ENCODE measurements at regions not wholly inside any gene's neighbourhood (a gene's known extent, or its start where the extent isn't known, plus 50 kb on each side); places are given as distances from the start of the nearest gene placed in this dataset.
"Not testable (repeated sequence)": the region's sequence is repeated elsewhere in the genome, so short reads cannot be mapped to it uniquely, and the experiment has no call there.

GRCh38 chr6:86502497-86502896, 434.8 kb upstream of the HTR1E start:
- no peak for DNase-seq (ENCODE audit: low read depth, low spot score)
- H3K27ac ChIP-seq = no peak overlapping the region
- no peaks in the 10 kb centered on the region for H3K9me3 ChIP-seq (ENCODE audit: low read depth, low read length)
- no peaks in the 10 kb centered on the region for H3K36me3 ChIP-seq (ENCODE audit: insufficient read depth, low read length)
- TF ChIP-seq EZH2 (IDR thresholded peaks at IDR 0.05) (no peak), FOXP2 (optimal IDR thresholded peaks at IDR 0.05; ENCODE audit: control extremely low read depth, extremely low read length, insufficient read depth) (no peak), POLR2AphosphoS5 (IDR thresholded peaks at IDR 0.05; ENCODE audit: borderline replicate concordance, low read depth, low read length) (no peak)
- H3K9ac ChIP-seq (ENCODE audit: insufficient read length) = no peak overlapping the region
- no peak overlapping the region for H3K4me3 ChIP-seq

GRCh38 chr6:86500035-86500434, 437.3 kb upstream of the HTR1E start:
- Histone ChIP-seq H3K9ac (ENCODE audit: insufficient read length) (no peak overlapping the region), H3K4me3 (no peak overlapping the region), H3K27ac (no peak overlapping the region), H3K36me3 (ENCODE audit: insufficient read depth, low read length) (no peaks in the 10 kb centered on the region), H3K9me3 (ENCODE audit: low read depth, low read length) (no peaks in the 10 kb centered on the region)
- DNase-seq (ENCODE audit: low read depth, low spot score) = no peak
- TF ChIP-seq EZH2 (IDR thresholded peaks at IDR 0.05) (no peak), POLR2AphosphoS5 (IDR thresholded peaks at IDR 0.05; ENCODE audit: borderline replicate concordance, low read depth, low read length) (no peak), FOXP2 (optimal IDR thresholded peaks at IDR 0.05; ENCODE audit: control extremely low read depth, extremely low read length, insufficient read depth) (no peak)

- H3K9me3 ChIP-seq (ENCODE audit: low read depth, low read length); H3K4me3 ChIP-seq; H3K36me3 ChIP-seq (ENCODE audit: insufficient read depth, low read length); DNase-seq (ENCODE audit: low read depth, low spot score); H3K9ac ChIP-seq (ENCODE audit: insufficient read length); H3K27ac ChIP-seq: not testable (repeated sequence)
Observed at GRCh38 chr6:86489042-86489441, 448.3 kb upstream of the HTR1E start.

GRCh38 chr6:86487660-86488221, 449.6 kb upstream of the HTR1E start:
- H3K9ac ChIP-seq (ENCODE audit: insufficient read length) = no peak overlapping the region
- no peaks in the 10 kb centered on the region for H3K36me3 ChIP-seq (ENCODE audit: insufficient read depth, low read length)
- DNase-seq (ENCODE audit: low read depth, low spot score) = no peak
- no peaks in the 10 kb centered on the region for H3K9me3 ChIP-seq (ENCODE audit: low read depth, low read length)
- TF ChIP-seq FOXP2 (optimal IDR thresholded peaks at IDR 0.05; ENCODE audit: control extremely low read depth, extremely low read length, insufficient read depth) (no peak), POLR2AphosphoS5 (IDR thresholded peaks at IDR 0.05; ENCODE audit: borderline replicate concordance, low read depth, low read length) (no peak), EZH2 (IDR thresholded peaks at IDR 0.05) (no peak)
- no peak overlapping the region for H3K4me3 ChIP-seq
- H3K27ac ChIP-seq = no peak overlapping the region

- H3K36me3 ChIP-seq (ENCODE audit: insufficient read depth, low read length); H3K9me3 ChIP-seq (ENCODE audit: low read depth, low read length); H3K4me3 ChIP-seq; DNase-seq (ENCODE audit: low read depth, low spot score); H3K27ac ChIP-seq; H3K9ac ChIP-seq (ENCODE audit: insufficient read length): not testable (repeated sequence)
Observed at GRCh38 chr6:86478316-86478715, 459.0 kb upstream of the HTR1E start.

GRCh38 chr6:86477500-86478148, 459.7 kb upstream of the HTR1E start:
- Histone ChIP-seq H3K27ac (no peak overlapping the region), H3K9me3 (ENCODE audit: low read depth, low read length) (no peaks in the 10 kb centered on the region), H3K4me3 (no peak overlapping the region), H3K36me3 (ENCODE audit: insufficient read depth, low read length) (no peaks in the 10 kb centered on the region), H3K9ac (ENCODE audit: insufficient read length) (no peak overlapping the region)
- TF ChIP-seq EZH2 (IDR thresholded peaks at IDR 0.05) (no peak), POLR2AphosphoS5 (IDR thresholded peaks at IDR 0.05; ENCODE audit: borderline replicate concordance, low read depth, low read length) (no peak), FOXP2 (optimal IDR thresholded peaks at IDR 0.05; ENCODE audit: control extremely low read depth, extremely low read length, insufficient read depth) (no peak)
- no peak for DNase-seq (ENCODE audit: low read depth, low spot score)

GRCh38 chr6:86476311-86476710, 461.0 kb upstream of the HTR1E start:
- no peak for DNase-seq (ENCODE audit: low read depth, low spot score)
- Histone ChIP-seq H3K9me3 (ENCODE audit: low read depth, low read length) (no peaks in the 10 kb centered on the region), H3K4me3 (no peak overlapping the region), H3K36me3 (ENCODE audit: insufficient read depth, low read length) (no peaks in the 10 kb centered on the region), H3K27ac (no peak overlapping the region), H3K9ac (ENCODE audit: insufficient read length) (no peak overlapping the region)
- TF ChIP-seq FOXP2 (optimal IDR thresholded peaks at IDR 0.05; ENCODE audit: control extremely low read depth, extremely low read length, insufficient read depth) (no peak), EZH2 (IDR thresholded peaks at IDR 0.05) (no peak), POLR2AphosphoS5 (IDR thresholded peaks at IDR 0.05; ENCODE audit: borderline replicate concordance, low read depth, low read length) (no peak)

- no peak overlapping the region for H3K9ac ChIP-seq (ENCODE audit: insufficient read length)
- no peaks in the 10 kb centered on the region for H3K36me3 ChIP-seq (ENCODE audit: insufficient read depth, low read length)
- H3K9me3 ChIP-seq (ENCODE audit: low read depth, low read length) = no peaks in the 10 kb centered on the region
- no peak overlapping the region for H3K4me3 ChIP-seq
- DNase-seq (ENCODE audit: low read depth, low spot score) = no peak
- TF ChIP-seq EZH2 (IDR thresholded peaks at IDR 0.05) (no peak), POLR2AphosphoS5 (IDR thresholded peaks at IDR 0.05; ENCODE audit: borderline replicate concordance, low read depth, low read length) (no peak), FOXP2 (optimal IDR thresholded peaks at IDR 0.05; ENCODE audit: control extremely low read depth, extremely low read length, insufficient read depth) (no peak)
- H3K27ac ChIP-seq = no peak overlapping the region
Observed at GRCh38 chr6:86474081-86474480, 463.2 kb upstream of the HTR1E start.

GRCh38 chr6:86471791-86472190, 465.5 kb upstream of the HTR1E start:
- H3K36me3 ChIP-seq (ENCODE audit: insufficient read depth, low read length) = no peaks in the 10 kb centered on the region
- H3K9ac ChIP-seq (ENCODE audit: insufficient read length) = no peak overlapping the region
- no peak overlapping the region for H3K27ac ChIP-seq
- H3K4me3 ChIP-seq = no peak overlapping the region
- no peak for DNase-seq (ENCODE audit: low read depth, low spot score)
- no peak for TF ChIP-seq EZH2 (IDR thresholded peaks at IDR 0.05)
- no peak for TF ChIP-seq POLR2AphosphoS5 (IDR thresholded peaks at IDR 0.05; ENCODE audit: borderline replicate concordance, low read depth, low read length)
- no peak for TF ChIP-seq FOXP2 (optimal IDR thresholded peaks at IDR 0.05; ENCODE audit: control extremely low read depth, extremely low read length, insufficient read depth)
- H3K9me3 ChIP-seq (ENCODE audit: low read depth, low read length) = no peaks in the 10 kb centered on the region

Data from SK-N-MC (cell line).